SIG-M5 treated with dmso at 0.1 percent for 504 hours (cell line): ENCODE measurements at regions not wholly inside any gene's neighbourhood (a gene's known extent, or its start where the extent isn't known, plus 50 kb on each side); places are given as distances from the start of the nearest gene placed in this dataset.
A peak's percentile ranks its signal among the peaks of the same experiment; 100 is the strongest.

Source experiments
- DNase-seq: peaks from one replicate; lab custom pipeline; 2025; ENCODE audit not compliant: unreplicated experiment; lab: John Stamatoyannopoulos, UW

DNA sequence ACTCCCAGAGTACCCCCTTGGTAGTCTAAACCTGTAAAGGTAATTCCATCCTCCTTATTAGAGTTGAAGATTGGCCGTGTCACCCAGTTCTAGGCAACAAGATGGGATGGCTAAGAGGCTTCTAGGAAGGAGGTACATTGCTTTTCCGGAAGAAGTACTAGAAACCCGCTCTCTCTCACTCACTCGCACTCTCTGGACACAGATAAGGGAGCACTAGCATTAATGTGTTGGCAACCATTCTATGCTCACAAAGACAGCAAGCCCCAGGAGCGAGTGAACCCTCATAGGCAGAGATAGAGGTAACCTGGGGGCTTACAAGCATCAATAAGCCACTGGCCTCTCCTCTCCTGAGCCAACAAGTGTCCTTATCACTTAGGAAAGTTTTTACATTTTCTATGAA is 503.2 kb upstream of the JARID2 start:
- DNase-seq: no peak

DNA sequence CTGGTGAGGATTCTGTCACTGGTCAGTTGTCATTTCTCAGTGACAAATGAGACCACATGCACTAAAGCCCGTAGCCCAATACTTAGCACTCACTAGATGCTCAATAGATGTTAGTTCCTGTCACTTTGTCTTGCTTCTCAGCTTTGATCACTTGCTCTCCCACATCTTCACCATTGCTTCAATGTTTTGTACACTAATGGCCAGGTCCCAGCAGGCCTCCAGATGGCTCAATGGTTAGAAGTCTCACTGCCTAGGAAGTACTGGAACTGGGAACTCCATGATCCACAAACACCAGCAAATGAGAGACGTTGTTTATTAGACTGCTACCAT is 502.8 kb upstream of the JARID2 start:
- no peak for DNase-seq

DNA sequence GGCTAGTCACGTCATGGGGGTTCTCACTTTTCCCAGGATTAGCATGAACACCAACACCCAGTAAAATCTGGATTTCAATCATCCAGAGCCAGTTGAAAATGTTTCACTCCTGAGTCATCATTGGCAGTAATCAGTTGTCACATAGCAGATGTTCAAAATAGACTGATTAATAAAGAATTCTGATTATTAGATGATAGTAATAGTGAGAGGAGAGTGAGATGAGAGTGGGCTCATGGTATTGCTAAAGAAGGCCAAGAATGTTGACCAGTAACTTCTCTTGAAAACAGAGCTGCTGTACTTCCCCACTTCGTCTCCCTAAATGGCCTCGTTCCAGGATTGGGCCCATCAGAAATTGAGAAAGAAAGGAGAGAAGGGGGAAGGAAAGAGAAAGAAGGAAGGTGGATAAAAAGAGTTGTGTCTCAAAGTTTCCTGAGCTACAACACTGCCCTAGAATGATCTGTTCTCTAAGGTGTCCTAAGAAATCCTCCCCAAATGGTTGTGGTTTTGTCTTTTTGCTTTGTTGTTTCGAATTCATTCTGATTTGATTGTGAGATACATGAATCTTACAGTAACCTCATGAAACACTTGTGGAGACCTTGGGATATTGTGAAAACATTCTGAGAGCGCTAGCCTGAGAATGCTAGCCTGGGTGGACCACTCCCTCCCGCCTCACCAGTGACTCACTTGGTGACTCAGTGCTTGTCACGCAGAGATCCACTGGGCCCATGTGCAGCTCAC is 502.2 kb upstream of the JARID2 start:
- DNase-seq: peak; percentile 86

DNA sequence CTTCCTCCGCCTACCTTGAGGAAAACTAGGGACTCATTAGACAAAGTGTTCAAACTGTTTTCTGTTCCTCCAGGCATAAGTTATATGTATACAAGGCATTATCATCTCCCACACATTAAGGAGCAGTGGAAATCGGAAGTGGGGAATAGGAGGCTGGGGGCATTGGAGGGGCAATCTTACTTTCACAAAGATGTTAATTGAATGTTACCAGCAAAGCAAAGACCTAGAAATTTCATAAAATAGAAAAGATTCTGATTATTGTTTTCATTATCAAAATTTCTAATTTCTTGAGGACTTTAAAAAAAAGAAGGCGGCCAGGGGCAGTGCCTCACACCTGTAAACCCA is 501.7 kb upstream of the JARID2 start:
- DNase-seq: no peak

DNA sequence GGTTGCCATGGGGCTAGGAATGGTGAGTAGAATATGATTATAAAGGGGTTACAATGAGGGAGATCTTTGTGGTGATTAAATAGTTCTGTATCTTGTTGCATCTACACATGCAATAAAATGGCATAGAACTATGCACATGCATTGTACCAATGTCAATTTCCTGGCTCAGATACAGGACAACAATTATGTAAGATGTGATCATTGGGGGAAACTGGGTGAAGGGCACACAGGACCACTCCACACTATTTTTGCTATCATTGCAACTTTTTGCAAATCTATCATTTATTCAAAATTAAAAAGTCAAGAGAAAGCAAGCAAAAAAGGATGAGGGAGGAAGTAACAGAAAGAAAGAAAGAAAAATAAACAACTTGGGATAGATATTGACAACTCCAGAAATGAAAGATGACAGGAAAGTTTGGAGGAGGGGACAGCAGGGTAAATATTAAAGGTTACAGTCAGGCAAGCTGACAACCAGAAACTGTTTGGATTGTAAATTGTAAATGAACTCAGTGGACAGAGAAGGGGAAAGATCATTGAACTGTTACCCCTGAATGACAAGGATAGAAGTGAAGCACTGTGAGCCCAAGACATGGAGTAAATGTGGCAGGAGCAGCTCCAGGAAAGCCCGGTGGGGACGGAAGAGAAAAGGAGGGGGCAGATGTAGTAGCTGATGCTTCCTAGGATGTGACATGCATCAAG is 499.6 kb upstream of the JARID2 start:
- no peak for DNase-seq

GRCh38 chr6:14747881-14748520 is 497.9 kb upstream of the JARID2 start:
- no peak for DNase-seq

- no peak for DNase-seq
Observed at GRCh38 chr6:14748679-14749078, 497.2 kb upstream of the JARID2 start.

DNA sequence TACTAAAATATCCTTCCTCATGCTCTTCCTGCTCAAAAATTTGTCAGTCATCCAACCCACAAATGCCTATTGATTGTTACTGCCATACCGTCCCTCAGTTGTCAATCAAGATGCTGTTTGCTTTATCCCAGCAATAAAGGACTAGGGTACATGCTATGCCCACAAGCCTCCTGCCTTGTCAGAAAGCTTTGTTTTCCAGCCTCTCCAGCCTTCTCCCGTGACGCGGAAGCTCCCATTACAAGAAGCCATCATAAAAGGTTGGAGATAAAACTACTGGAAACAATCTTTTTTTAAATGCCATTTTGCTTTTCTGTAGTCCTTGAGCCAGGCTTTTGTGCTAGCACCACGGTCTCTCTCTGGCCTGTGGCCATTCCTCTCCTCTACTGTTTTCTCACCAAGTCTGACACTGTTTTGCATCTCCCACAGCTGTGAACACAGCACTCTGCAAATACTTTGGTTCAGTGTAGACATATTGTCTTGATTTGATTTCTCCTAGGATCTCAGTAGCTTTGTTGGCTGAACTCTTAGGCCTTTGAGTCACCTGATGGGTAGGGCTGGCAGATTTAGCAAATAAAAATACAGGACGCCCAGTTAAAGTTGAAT is 495.7 kb upstream of the JARID2 start:
- no peak for DNase-seq

GRCh38 chr6:14751645-14752175 is 494.2 kb upstream of the JARID2 start:
- no peak for DNase-seq

GRCh38 chr6:14754751-14755513 is 490.9 kb upstream of the JARID2 start:
- DNase-seq: no peak

GRCh38 chr6:14756340-14756739 is 489.5 kb upstream of the JARID2 start:
- no peak for DNase-seq

DNA sequence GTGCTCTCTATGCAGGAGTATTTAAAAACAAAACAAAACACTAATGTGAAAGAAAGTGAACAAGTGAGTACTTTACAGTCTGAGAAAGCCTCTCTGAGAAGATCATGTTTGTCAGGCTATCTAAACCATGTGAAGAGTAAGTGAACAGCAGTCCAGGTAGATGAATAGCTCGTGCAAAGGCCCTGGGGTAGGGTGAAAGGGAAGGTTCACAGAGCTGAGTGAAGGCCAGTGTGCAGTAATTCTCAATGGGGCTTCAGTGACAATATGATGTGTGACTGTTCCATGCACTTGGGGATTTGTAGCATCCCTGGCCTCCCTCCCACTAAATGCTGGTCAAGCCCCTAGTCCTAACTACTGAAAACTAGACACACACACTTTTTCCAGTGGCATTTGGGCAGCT is 488.9 kb upstream of the JARID2 start:
- DNase-seq: no peak

GRCh38 chr6:14757418-14757817 is 488.5 kb upstream of the JARID2 start:
- no peak for DNase-seq

- DNase-seq: peak; percentile 80
Observed at GRCh38 chr6:14758421-14759081, 487.3 kb upstream of the JARID2 start.

DNA sequence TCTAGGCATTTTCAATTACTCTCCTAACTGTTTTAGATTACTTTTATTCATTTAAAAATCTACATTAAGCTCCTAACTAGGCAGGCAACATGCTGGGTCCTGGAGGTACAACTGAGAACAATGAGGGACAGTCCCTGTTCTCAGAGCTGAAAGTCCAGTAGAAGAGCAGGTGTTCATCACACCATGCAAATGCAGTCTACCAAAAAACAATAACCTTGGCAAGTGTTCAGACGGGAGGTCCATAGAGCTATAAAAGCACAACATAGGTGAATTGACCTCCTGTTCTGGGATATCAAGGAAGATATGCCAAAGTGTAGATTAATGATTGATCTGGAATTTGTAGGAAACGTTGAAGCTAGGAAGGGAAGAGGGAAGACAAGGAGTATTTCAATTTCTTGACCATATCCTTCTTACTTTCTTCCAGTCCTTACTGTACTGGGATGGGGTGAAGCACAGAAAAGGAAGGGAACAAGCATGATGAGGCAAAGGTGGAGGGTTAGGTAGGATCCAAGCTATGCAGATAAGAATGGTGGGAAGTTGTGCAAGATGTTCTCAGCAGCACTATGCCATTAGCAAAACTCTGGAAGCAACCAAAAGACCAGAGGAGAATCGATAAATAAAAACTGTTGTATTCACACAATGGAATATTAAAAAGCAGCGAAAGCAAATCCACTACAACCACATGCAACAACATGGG is 485.7 kb upstream of the JARID2 start:
- DNase-seq: no peak

- DNase-seq: no peak
Observed at GRCh38 chr6:14762077-14762476, 483.8 kb upstream of the JARID2 start.

DNA sequence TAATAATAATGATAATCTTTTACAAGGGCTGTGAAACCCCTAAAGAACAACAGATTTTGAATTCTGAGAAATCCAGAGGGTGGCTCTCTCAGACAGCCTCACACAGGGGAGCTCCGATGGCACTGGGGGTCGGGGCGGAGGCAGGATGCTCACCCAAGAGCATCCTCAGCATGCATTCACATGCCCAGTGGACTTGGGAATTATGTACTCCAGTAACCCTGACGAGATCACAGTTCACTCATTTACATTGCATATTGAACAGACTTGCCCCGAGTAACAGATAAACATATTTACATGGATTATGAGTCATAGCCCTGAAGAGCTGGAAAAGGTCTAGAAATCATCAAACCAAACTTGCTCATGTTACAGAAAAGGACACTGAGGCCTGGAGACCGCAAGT is 482.7 kb upstream of the JARID2 start:
- DNase-seq: no peak

- no peak for DNase-seq
Observed at GRCh38 chr6:14763616-14764015, 482.3 kb upstream of the JARID2 start.

DNA sequence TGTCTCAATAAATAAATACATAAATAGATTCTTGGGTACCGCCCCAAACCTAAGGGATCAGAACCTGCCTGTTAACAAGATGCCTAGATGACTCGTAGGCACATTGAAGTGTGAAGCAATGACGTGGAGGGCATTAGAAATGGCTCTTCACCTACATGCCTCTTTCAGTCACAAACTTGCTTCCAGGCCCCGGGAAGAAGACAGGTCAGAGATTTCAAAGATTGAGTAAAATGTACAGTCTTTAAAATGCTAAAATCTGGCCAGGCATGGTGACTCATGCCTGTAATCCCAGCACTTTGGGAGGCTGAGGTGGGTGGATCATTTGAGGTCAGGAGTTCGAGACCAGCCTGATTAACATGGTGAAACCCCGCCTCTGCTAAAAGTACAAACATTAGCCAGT is 480.8 kb upstream of the JARID2 start:
- DNase-seq: no peak
